ENCODE measurements at regions not wholly inside any gene's neighbourhood (a gene's known extent, or its start where the extent isn't known, plus 50 kb on each side); places are given as distances from the start of the nearest gene placed in this dataset.

DNA sequence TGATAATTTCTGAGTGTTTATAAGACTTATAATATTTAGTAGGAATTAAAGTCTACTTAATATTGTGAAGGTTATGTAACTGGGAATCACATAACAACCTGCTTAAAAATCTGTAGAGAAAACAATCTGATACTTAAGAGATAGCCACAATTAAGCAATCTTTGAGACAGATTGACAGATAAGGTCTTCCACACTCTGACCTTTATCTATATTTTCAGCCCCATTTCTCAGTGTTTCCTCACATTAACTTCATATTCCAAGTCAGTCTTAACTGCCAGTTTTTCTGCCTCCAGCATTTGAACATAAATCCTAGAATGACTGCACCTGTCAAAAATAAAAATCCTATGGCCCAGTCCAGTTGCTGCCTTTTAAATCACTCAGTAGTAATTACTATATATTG lies 423.2 kb downstream of the PYDC2 start:
- TF ChIP-seq, protein P1, sequence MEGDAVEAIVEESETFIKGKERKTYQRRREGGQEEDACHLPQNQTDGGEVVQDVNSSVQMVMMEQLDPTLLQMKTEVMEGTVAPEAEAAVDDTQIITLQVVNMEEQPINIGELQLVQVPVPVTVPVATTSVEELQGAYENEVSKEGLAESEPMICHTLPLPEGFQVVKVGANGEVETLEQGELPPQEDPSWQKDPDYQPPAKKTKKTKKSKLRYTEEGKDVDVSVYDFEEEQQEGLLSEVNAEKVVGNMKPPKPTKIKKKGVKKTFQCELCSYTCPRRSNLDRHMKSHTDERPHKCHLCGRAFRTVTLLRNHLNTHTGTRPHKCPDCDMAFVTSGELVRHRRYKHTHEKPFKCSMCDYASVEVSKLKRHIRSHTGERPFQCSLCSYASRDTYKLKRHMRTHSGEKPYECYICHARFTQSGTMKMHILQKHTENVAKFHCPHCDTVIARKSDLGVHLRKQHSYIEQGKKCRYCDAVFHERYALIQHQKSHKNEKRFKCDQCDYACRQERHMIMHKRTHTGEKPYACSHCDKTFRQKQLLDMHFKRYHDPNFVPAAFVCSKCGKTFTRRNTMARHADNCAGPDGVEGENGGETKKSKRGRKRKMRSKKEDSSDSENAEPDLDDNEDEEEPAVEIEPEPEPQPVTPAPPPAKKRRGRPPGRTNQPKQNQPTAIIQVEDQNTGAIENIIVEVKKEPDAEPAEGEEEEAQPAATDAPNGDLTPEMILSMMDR (IDR thresholded peaks at IDR 0.05; ENCODE audit: low read depth, low read length, poor library complexity, severe bottlenecking), result no peak
- TF ChIP-seq EZH2phosphoT487 (IDR thresholded peaks at IDR 0.05; ENCODE audit: borderline replicate concordance, low read length), result no peak

Data from DOHH2 (cell line).